ENCODE measurements at regions not wholly inside any gene's neighbourhood (a gene's known extent, or its start where the extent isn't known, plus 50 kb on each side); places are given as distances from the start of the nearest gene placed in this dataset.

DNA sequence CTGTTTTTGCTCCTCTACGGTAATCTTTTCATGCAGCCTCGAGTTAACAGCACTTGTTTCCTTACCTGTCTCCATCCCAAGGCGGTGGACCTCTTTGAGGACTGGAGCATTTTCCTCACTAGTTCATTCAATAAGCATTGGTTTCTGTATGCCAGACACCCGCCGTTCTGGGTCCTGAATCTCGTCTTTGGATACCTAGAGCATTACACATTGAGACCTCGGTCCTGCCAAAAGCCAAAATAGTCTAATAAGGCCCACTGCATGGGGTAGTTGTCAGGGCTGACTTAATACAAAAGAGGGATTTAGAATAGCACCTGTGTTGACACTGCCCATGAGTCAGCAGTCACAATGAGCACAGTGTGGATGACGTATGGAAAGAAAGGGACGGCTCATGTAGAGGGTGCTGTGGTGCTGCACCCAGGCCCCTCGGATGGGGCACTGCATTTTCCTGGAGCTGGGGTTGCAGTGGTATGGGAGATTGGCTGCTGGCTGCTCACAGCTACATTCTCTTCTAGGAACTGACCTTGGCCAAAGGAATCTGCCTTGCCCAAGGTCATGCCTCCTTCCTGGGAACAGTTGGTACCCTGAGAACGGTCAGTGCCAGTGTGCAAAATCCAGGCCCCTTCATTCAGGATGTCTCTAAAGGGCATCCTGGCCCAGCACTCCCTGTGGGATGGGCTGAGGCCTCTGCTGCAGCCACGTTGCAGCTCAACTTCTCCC is 126.9 kb upstream of the NCK2 start:
- no peak for DNase-seq

DNA sequence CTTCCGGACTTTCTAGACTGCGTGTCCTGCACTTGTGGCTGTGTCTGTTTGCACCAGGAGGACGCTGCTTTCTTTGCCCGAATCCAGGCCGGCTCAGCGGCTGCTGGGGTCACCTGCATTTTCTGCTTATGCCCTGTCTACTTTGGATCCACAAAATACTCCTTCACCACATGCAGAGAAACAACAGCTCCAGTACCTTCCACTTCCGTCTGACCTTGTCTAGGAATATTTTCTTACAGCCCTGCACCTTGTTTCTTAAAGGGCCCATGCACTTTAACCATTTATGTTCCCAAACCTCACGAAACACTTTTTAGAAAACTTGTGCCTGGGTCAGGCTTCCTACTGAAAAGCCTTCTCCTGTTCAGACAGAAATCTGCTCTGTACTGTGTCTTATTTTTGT is 129.4 kb upstream of the NCK2 start:
- DNase-seq, result no peak

DNA sequence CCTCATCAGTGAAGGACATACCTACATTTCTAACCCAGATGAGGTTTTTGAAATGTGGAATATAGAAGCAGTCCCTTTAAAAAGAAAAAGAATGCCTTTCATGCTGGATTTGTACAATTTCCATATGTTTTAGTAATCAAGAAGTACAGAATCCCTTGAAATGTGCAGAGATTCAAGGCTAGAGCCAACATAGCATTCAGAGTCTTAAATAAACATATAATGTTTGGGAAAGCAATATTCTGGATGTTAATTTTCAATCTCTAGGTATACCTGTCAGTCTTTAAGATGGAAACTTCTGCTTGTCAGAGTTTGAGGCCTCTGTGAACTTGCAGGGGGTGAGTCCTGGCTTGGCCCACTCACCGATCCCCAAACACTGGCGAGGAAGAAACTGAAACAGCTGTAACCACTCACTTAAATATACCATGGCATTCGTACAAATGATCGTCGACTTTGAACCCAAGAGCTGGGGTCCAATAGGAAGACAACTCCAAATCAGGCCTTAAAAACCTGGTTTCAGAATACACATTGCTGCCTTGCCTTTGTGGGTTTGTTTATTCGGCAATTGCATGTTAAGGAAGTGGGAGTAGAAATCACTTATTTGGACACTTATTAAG is 132.8 kb upstream of the NCK2 start:
- peak; percentile 58 for DNase-seq

DNA sequence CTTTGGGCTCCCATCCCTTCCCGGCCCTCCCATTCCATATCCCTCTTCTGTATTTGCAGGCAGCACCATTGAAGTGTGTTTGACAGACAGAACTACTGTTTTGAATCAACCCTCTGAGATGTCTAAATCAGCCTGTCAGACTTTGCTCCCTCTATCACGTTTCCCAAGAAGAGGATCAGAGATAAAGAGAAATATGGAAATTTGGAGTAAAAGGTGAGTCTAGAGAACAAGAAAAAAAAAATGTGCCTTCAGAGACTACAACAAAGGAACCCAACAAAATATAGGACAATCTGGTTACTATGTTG is 133.4 kb upstream of the NCK2 start:
- DNase-seq, result no peak

DNA sequence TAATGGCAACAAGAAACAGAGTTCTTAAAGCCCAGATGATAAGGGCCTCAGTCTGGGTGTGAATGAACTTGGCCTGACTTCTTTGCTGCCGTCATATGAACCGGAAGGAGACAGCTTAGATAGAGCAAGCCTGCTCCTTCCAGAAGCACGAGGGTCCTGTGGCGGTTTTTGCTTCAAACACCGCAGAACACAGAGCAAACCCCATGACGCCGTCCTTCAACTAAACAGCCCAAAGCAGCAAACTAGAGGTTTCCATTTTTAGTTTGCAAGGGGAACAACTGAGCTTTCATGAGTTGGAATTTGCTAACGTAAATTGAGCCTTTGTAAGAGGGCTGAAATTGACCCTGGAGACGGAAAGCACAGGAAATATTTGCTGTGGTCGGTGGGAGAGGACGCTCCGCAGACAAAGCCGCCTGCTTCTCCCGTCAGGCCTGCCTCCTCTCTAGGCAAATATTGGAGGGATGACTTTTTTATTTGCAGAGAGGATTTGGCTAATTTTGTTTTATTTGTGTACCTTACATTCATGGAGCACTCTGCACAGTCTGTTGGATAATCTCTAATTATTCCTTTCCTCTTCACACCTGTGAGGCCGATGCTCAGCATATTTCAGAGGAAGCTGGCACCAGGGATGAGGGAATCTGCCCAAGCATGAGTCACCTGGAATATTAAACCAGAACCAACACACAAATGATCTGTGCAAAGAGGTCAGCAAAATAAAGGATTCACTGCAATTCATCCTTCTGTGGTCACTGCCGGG is 134.0 kb upstream of the NCK2 start:
- no peak for DNase-seq

DNA sequence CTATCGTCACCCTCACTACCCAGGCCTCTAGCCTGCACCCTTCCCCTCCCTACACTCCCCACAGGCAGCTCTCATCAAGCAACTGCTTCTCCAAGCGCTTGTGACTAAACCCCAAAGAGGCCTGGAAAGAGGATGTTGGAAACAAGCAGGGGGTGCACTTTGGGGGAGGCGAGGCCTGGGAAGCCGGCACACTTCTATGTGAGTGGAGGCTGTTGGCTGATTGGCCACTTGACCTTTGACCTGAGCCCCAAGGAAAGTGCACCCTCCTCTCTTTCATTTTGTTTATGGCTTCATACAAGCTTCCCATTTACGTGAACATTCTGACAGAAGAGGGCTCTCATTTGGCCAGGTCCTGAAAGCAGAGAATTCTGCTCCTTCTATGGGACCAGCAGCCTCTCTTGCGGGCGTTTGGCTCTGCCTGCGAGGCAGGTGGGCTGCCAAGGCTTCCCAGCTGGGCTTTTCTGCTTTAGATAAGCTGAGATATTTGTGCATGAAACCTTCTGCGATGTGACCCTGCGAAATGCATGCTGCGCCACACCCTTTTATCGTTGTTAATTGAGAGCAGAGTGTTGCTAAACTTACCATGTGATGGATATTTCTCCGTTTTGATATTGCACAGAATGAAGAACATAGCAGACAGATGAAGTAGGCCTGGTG is 134.8 kb upstream of the NCK2 start:
- no peak for DNase-seq

DNA sequence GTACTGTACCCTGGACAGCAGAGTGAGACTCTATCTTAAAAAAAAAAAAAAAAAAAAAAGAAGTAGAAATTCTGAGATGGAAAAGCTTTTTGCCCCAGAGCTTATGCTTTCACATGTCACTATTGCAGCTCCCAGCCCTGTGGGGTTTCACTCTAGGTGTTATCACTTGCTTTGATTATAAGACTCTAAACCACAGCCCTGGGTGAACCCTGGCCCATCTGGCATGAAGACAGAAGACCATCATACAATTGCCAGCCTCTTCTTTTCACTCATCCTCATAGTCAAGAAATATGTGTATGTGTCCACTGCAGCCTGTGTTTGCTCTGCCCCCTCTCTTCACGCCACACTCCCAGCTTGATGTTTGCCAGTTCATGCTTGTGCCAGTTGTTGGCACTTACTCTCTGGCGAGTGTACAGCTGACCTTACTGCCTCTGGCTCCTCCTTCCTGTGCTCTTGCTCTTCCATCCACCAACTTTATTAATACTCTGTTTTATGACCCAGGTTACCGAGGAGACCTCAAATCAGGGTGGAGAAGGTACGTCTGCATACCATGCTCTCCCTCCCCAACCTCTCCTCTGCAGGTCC is 136.7 kb upstream of the NCK2 start:
- DNase-seq, result no peak

DNA sequence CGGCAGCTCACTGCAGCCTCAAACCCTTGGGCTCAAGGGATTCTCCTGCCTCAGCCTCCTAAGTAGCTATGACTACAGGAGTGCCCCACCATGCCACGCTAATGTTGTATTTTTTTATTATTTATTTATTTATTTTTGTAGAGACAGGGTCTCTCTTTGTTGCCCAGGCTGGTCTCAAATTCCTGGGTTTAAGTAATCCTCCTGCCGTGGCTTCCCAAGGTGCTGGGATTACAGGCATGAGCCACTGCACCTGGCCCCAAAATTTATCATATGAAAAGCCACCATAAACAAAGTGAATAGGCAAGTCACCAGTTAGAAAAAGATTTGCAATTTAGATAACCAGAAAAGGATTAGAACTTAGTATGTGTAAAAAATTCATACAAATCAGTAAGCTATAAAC is 138.6 kb upstream of the NCK2 start:
- DNase-seq, result no peak

DNA sequence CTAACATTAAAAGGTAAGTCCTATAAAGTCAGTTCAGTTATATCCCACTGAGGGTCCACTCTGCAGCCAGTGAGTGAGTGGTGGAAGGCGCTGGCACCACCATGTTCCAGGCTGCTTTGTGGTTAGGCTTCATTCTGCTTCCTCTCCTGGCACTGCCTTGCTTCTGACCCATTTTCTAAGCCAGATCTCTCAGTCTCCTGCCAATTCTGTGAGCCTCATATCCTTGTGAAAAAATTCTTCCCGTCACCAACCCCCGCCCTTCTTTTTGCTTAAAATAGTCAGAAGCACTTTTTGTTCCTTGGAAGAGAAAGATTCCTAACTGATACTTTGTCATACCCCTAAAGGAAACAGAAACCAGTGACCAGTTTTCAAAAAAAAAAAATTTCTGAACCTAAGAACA is 139.8 kb upstream of the NCK2 start:
- no peak for DNase-seq

DNA sequence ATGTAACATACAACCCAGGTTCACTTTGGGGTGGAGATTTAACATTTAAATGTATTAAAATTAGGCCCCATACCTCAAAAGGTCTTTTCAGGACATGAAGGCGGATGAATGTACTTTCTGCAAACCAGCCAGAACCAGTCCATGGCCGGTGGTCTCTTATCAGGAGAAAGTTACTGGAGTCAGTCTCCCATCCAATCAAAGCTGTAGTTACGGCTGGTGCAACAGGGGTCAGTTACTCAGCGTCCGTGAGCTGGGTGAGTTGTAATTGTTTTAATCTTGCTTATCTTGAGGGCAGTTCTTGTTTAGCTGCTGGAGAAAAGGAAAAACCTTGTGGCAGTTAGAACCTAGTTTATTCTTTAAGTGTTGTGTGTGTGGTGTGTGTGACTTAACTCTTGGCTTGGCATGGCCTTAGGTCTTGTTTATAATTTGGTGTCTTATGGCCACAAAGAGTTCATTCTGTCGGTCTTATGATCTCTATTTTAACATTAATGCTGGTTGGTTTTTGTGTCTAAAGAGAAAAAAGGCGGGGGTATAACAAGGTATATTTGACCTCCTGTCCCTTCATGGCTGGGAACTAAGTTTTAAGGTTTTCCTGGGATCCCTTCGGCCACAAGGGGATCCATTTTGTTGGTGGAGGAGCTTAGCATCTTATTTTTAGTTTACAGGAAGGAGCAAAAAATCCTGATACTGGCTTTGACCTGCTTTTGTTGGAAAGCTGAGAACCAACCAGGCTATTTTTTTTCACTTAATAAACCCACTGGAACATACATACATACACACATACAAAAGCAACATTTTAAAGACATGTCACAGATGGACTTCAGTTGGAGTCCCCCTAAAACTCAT is 143.5 kb upstream of the NCK2 start:
- no peak for DNase-seq

DNA sequence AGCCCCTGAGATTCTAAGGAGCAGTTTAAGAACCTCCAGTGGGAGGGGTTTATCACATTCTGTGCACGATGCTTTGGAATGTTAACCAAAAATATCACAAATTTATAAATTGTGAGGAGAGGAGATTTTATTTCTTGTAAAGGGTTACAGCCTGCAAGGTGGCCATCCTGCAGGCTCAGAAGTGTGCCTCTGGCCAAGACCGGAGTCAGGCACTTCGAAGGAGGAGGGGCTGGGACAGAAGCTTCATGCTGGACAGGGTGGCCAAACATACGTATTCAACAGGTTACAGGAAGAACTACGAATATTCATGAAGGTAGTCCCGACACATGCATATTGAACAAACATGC is 144.1 kb upstream of the NCK2 start:
- DNase-seq, result no peak

DNA sequence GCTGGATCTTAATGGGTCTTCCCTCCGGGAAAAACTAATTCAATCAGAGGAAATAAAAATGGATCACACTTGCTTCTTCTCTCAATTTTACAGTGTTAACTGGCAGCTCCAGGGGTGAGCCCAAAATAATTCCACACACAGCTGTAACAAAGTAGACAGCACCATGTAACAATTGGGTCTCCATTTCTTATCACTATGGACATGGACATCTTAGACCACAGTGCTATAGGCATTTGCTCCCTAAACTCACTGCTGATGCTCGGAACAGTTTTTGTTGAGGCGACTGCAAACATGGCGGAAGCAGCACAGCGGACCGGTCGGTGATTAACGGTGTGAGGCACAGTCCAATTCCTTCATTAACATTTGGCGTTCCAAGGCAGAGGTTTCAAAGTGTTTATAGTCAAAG is 144.7 kb upstream of the NCK2 start:
- DNase-seq, result no peak

DNA sequence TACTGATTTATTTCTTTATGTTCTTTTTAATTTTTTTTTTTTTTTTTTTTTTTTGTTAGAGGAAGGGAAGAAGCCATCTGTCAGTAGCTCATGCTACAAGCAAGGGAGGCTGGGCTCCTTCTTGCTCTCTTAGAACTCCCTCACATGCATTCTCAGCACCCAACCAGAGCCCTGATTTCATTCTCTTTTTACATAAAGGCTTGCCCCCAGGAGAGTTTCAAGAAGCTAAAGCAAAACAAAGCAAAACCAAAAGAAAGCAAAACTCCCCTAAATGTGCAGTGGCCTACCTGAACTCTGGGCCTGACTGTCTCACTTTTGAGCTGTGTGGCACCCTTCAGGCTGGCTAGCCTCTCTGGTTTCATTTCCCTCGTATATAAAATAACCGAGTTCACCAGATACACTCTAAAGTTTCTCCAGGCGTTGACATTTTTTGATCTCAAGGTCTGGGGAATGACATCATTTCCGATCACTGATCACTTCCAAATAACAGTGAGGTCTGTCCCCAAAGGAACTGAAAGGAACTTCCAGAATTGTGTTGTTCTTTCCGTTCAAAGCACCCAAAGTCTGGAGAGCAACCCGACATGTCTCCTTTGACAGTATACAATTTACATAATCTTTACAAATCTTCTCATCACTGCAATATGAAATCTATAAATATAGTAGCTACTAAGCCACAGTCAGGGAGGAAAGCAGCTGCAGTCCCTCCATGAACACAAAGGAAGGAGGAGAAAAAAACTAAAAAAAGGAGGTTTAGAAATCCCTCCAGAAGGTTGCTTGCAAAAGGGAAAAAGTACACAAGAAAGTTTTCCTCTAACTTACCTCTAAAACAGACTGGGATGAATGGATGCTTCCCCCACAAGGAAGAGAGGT is 145.6 kb upstream of the NCK2 start:
- DNase-seq, result no peak

DNA sequence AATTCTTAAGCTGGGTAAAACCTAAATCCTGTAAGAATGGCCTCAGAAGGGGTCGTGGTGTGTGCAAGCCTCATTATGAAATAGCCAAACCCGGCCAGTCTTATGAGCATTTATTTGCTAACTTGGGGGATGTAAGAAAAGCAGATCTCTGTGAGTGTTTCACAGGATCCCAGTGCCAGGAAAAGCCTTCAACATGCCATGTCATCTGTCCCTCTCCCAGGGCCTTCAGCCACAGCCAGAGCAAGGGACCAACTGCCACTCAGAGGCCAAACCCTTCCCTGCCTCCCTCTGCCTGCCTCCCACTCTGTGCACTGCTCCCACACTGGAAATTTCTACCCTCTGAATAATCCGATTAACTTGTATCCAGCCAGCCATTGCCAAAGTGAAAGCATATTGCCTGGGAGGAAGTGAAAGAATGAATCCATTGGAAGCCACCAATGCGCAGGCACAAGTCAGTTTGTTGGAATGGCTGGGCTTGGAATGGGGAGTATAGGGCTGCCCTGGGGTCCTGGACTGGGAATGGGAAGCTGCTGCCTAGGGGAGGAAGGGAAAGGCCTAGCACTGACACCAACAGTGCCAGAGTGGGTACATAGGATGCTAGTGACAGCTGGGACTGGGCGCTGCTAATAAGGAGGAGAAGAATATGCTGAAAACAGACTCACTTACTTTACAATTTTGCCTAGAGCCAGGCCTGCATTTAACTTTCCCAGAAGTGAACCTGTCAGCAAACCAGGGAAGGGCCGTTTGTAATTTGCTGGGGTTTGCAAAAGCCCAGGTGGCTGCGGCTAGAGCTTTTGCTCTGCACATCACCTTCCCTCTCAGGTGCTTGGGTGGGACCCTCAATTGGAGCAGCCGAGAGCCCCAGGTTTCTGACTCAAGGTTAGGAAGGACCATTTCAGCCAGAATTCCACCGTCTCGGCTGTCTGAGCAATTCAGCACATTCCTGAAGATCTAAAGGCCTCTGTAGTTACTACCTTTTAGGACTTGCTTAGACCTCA is 146.6 kb upstream of the NCK2 start:
- DNase-seq, result no peak

DNA sequence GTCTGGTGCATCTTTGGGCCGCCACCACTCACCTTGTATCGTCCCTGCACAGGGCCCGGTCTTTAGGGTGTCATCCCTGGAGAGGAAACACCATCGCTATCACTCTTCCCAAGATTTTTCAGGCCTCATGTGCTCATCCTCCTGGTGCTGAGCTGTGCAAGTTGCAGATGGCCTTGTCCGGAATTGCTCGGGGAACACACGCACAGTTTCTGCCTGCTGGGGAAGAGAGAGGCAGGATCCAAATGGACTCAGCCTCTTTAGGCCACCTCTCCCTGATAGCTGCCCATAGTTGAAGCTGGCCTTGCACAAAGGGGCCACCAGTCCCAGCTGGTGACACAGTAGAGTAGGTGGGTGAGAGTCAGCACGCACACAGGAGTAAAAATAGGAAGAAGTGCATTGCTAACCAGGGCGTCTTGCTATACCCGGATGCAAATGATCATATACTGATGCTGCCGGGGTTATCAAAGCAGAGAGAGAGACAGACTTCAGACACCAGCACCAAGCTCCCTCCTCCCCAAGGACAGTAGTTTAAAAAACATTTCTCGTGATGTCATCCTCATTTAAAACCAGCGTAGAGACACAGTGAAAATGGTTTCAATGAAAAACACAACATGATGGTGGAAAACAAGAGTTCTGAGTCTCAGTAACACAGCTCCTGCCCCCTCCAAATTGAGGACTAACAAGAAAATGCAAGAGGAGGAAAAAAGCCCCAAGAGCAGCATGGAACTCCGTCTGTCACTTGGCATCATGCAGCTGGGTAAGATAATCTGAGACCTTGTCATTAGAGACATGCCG is 147.5 kb upstream of the NCK2 start:
- no peak for DNase-seq

DNA sequence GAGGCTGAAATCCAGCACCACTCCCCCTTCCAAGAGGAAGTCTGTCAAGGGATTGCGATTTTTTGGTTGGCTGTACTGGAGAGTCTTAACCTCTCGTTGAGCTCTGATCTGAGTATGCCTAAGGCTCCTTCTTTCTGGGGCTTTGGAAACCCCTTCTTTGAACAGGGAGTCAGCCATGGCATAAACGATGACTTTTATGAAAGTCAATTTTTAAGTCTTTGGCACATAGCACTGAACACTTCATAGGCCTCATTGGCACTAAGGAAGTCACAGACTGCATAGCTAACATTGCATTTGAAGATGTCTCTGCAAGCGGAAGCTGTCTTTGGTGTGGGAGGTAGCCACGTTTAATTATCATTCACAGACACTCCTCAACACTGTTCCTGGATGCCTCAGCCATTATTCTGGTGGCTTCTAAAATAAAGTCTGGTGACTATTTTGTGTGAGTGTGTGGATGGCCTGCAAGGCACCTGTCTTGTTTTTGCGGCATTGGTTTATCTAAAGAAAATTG is 148.2 kb upstream of the NCK2 start:
- no peak for DNase-seq

DNA sequence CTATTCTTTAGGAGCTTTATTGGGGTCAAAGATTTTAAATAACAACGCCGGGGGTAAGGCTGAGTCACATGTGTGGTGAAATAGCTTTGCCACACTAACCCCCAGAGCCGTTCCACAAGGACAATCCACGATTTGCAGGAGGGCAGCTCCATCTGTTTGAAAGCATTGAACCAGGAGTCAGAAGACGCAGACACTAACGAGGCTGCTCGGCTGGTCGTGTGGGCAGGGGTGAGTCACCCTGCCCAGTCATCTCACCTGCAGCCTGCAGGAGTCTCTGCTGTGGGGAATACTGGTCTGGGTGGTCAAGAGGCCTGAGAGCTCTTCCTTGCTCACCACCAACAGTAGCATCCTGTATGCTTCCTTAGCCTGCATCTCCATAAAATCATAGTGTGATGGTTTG is 149.2 kb upstream of the NCK2 start:
- no peak for DNase-seq

DNA sequence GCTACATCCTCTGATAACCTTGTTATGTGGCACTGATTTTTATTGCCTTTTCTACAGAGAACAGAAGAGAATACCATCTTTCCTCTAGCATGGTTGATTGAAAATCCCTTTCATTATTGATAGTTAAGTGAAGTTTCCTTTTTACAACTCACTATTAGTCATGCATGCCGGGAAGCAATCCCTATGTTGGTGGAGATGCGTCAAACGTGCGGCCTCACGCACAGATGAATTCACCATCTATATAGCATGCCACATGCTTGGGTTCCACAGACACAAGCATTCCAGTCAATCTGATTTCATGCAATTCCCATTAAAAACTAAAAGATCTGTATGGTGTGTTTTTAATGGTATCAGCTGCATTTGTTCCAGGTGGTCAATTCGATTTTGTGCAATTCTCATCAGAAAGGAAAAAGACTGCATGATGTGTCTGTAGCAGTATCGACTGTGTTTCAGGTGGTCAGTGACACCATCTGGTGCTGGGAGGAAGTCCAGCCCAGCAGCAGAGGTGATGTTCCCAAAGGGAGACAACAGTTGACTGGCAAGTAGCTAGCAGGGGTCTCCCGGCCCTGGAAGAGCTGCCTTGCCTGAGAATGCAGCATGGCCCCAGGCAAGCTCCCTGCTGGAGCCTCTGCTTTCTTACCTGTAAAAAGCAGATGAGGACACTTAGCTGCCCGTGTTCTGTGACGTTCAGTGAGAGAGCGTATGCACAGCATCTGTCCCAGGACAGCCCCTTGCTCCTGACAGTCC is 151.3 kb upstream of the NCK2 start:
- DNase-seq, result no peak

DNA sequence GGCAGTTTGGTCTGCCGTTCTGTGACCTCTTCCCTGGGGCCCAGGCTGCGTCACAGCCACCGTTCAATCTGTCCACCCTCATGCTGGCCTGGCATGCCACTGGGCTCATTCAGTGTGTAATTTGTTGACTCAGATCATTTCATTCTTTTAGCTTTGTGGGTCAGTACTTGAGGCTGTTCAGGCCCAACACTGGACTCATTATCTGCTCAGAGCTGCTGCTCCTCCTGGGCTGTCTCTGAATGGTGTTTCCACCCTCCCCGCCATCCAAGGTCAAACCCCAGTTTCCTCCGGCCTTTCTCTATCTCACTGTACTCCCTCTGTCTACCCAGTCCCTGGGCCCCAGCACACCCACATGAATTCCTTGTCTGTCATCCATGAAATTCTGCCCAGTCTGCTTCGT is 152.4 kb upstream of the NCK2 start:
- DNase-seq, result no peak
